ENCODE measurements at regions not wholly inside any gene's neighbourhood (a gene's known extent, or its start where the extent isn't known, plus 50 kb on each side); places are given as distances from the start of the nearest gene placed in this dataset.
"Not testable (repeated sequence)": the region's sequence is repeated elsewhere in the genome, so short reads cannot be mapped to it uniquely, and the experiment has no call there.

- not testable (repeated sequence) for DNase-seq (ENCODE audit: low spot score in 2 of 2); ATAC-seq; H3K4me3 Mint-ChIP-seq; H3K4me1 Mint-ChIP-seq; H3K9me3 Mint-ChIP-seq; H3K36me3 Mint-ChIP-seq; H3K27ac Mint-ChIP-seq
Measured at GRCh38 chr2:95763074-95763473, 171.3 kb downstream of the TRIM43 start.

GRCh38 chr2:95764966-95765365, 173.2 kb downstream of the TRIM43 start:
- H3K27ac Mint-ChIP-seq; H3K36me3 Mint-ChIP-seq; DNase-seq (ENCODE audit: low spot score in 2 of 2); H3K4me1 Mint-ChIP-seq; ATAC-seq; H3K9me3 Mint-ChIP-seq; H3K4me3 Mint-ChIP-seq: not testable (repeated sequence)

- not testable (repeated sequence) for H3K27ac Mint-ChIP-seq; H3K9me3 Mint-ChIP-seq; H3K4me3 Mint-ChIP-seq; ATAC-seq; H3K4me1 Mint-ChIP-seq; DNase-seq (ENCODE audit: low spot score in 2 of 2); H3K36me3 Mint-ChIP-seq
Measured at GRCh38 chr2:95765925-95766910, 174.4 kb downstream of the TRIM43 start.

DNA sequence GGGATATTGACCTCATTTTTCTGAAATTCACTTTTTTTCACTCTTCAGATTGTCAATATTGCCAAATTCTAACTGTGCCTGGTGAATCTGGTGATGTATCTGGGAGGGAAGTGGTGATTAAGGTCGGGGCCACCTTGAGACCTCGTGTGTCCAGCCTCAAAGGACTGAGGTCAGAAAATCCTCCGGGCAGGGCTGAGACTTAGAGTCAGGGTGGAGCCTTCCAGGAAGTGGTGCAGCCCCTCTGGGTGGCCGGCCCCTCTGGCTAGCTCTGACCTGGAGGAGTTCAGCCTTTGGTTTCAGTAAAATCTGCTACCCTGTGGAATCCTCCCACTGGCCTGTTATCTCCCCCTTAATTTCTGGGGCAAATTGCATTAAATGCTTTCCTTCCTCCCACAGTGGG, 175.7 kb downstream of the TRIM43 start:
- ATAC-seq; H3K27ac Mint-ChIP-seq; DNase-seq (ENCODE audit: low spot score in 2 of 2): not testable (repeated sequence)

GRCh38 chr2:95767950-95768349, 176.1 kb downstream of the TRIM43 start:
- not testable (repeated sequence) for H3K9me3 Mint-ChIP-seq, H3K36me3 Mint-ChIP-seq, ATAC-seq, H3K4me1 Mint-ChIP-seq, H3K27ac Mint-ChIP-seq, H3K4me3 Mint-ChIP-seq
- DNase-seq (ENCODE audit: low spot score in 2 of 2), result peak in 1 of 2 donors; percentile 2

More for the DNA sequence above, 175.7 kb downstream of the TRIM43 start:
- not testable (repeated sequence) for H3K36me3 Mint-ChIP-seq, H3K4me3 Mint-ChIP-seq, H3K9me3 Mint-ChIP-seq, H3K4me1 Mint-ChIP-seq

DNA sequence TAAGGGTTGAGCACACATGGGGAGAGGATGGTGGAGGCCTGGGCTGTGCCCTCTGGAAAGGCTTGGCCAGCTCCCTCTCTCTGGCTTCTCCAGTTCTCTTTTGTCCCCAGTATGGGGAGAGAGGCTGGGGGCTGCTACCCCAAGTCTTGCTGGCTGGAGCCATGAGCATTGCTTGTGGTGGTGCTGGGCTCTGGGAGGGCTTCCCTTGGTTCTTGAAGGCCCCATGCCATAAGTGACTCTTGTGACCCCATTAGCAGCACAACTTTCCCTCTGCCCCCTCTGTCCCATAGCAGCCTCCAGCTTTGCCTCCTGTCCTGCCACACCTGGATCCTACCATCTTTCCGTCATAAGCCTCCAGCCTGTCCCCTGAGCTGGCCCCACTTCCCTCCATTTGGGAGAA, 177.5 kb downstream of the TRIM43 start:
- ATAC-seq, H3K4me1 Mint-ChIP-seq, H3K9me3 Mint-ChIP-seq, H3K36me3 Mint-ChIP-seq, H3K4me3 Mint-ChIP-seq, H3K27ac Mint-ChIP-seq: not testable (repeated sequence)
- peak in 1 of 2 donors; percentile 38 for DNase-seq (ENCODE audit: low spot score in 2 of 2)

GRCh38 chr2:95770726-95771125, 178.9 kb downstream of the TRIM43 start:
- not testable (repeated sequence) for H3K36me3 Mint-ChIP-seq; DNase-seq (ENCODE audit: low spot score in 2 of 2); H3K27ac Mint-ChIP-seq; ATAC-seq; H3K4me1 Mint-ChIP-seq; H3K4me3 Mint-ChIP-seq; H3K9me3 Mint-ChIP-seq

- peak; percentile 45 for ATAC-seq
- not testable (repeated sequence) for DNase-seq (ENCODE audit: low spot score in 2 of 2); H3K4me1 Mint-ChIP-seq; H3K9me3 Mint-ChIP-seq; H3K36me3 Mint-ChIP-seq; H3K4me3 Mint-ChIP-seq; H3K27ac Mint-ChIP-seq
Measured at GRCh38 chr2:95774322-95775192, 182.8 kb downstream of the TRIM43 start.

GRCh38 chr2:95775193-95775531, 183.4 kb downstream of the TRIM43 start:
- H3K4me3 Mint-ChIP-seq; DNase-seq (ENCODE audit: low spot score in 2 of 2); H3K4me1 Mint-ChIP-seq; H3K36me3 Mint-ChIP-seq; H3K27ac Mint-ChIP-seq; ATAC-seq; H3K9me3 Mint-ChIP-seq: not testable (repeated sequence)

Measured in stimulated activated effector memory CD8-positive, alpha-beta T cell treated with anti-CD3 and anti-CD28 coated beads, Interleukin-12 subunit alpha, Interleukin-12 subunit beta, amount 100 ng/mL, for 72 hours (primary cell).